22Rv1 (cell line): ENCODE measurements at regions not wholly inside any gene's neighbourhood (a gene's known extent, or its start where the extent isn't known, plus 50 kb on each side); places are given as distances from the start of the nearest gene placed in this dataset.

Experiments used
- CTCF ChIP-seq: fragments of 450-650 bp; IDR thresholded peaks from 2 replicates; pipeline ENCODE4 v1.5.1; 2017; ENCODE audit warnings: mild to moderate bottlenecking
- ZFX ChIP-seq: fragments of 450-650 bp; IDR thresholded peaks from 2 replicates; pipeline ENCODE4 v1.6.1; 2017; ENCODE audit warnings: antibody characterized with exemption, borderline replicate concordance

GRCh38 chr10:55551603-55552002 lies 750.6 kb upstream of the PCDH15 start:
- TF ChIP-seq CTCF (no peak), ZFX (no peak)
